Nucleus accumbens (tissue), 56 donors: ENCODE measurements at regions not wholly inside any gene's neighbourhood (a gene's known extent, or its start where the extent isn't known, plus 50 kb on each side); places are given as distances from the start of the nearest gene placed in this dataset.
A peak's percentile ranks its signal among the peaks of the same experiment; 100 is the strongest.

ENCODE experiments used
- DNase-seq, 56 donors: peaks; one replicate each; lab custom pipeline; 2025; lab: John Stamatoyannopoulos, UW

DNA sequence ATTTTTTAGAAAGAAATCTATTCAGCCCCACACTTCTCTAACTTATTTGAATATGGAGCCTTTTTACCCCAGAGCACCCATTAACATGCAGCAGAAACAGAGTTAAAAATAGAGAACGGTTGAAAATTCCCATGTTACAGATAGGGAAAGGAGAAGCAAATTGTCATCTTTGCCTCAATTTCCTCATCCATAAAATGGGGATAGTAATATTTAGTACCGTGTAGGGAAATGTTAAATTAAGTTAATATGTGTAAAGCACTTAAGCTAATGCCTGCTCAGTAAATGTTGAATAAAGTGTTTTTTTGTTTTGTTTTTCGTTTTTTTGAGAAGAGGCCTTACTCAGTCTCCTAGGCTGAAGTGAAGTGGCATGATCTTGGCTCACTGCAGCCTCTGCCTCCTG lies 50.3 kb downstream of the NAV1 start:
- DNase-seq: no peak

DNA sequence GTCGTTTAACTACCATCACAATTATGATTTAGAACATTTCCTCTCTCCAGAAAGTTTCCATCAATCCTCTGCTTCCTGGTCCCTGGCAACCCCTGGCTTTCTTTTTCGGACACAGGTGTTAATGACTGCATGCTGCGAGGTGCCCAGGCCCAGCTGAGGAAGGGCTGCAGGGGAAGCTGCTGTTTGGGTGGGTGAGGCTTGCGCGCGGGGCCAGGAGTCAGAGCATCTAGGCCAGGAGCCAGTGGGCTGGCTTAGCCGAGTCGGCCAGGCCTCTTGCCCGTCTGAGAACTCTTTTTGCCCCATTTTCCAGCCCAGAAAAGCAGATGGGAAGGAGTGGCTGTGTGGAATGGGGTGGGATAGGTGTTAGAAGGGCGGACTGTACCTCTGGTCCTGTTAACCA lies 51.5 kb downstream of the NAV1 start:
- no peak for DNase-seq

DNA sequence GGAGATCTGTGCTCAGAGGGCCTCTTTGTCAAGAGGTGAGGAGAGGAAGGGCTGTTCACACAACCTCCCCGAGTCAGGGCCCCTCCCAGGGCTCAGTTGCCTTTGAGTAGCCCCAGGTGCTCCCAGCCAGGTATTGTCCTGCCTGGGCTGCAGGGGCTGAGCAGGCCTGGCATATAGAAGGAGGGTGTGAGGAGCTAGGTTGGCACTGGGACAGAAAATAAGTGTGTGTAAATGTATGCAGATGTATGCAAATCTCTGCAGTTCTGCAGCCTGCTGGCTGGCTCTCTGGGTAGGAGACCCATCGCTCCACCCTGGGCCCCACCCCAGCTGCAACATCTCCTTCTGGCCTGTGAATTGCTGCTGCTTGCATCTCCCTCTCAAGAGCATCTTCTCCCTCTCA lies 52.4 kb downstream of the NAV1 start:
- DNase-seq: no peak

DNA sequence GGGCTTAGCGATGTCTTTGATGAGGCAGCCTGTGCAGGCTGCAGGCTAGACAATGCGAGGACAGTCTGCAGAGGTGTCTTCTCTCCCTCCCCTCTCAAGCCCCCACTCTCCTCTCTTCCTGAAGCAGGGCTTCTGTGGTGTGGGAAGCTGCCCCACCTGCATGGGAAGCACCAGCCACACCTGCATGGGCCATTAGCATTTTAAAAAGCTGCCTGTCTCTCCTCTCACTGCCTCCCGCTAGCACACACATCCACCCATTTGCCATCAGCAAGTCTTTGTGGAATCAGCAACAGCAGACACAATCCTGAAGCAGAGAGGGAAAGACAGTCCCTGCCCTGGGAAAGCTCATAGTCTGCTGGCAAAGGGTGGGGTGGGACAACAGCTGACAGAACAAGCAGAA lies 53.1 kb downstream of the NAV1 start:
- DNase-seq: peak in 2 of 56 donors; percentile 22 to 26

DNA sequence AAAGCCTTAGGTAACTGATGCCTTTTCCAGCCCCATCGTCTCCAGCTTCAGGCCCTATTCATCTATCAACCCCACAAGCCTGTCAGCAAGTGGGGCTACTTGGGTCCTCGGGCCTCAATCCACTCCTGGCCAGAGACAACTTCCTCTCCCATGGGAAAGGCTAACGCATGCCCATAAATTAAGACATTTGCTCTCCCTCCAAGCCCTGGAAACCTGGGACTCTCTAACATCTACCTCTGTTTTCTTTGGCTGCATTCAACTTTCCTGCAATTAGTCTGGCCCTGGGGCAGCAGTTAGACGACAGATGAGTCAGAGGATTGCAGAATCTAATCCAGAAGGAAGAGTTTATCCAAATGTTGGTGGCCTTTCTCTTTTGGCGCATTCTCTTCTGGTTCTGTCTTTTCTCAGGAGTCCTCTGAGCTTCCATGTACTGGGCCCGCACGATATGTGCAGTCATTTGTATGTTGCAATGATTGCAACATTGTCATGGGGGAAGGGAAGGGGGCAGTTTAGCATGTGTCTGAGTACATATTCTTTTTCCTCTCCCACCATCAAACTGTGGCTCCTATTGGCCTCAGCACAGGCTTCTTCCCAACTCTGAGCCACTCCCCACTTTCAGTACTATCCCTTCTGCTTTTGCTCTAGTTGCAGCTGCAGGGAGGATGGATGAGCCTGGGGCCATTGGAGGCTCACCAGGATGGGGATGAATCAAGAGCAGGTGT lies 54.4 kb downstream of the NAV1 start:
- DNase-seq: no peak

DNA sequence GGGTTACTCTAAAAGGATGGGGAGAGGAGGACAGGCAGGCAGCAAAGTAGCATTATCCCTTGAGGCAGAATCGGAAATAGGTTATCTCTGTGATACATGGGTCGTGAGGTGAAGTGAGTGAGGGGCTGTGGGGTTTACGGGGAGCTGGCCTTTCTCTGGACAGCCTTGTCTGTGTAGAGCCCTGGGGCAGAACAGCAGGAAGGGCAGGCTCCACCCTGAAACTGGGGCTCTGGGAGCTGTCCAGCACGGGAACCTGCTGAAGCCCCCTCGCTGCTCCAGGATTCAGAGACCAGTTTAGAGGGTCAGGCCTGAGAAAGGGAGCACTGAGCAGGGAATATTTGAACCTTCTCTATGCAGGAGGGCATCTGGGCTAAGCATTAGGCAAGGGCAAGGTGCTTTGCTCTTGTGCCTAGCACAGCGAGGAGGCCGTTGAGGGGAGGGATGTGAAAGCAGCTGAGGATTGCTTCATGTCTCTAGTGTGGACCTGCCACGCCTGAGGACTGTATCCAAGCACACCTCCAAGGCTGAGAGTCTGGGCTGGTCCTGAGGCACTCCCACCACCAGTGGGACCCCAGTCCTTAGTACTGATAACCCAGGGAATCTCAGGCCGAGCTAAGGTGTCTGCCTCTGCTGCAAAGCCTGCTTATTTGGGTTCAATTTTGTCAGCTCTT lies 55.8 kb downstream of the NAV1 start:
- no peak for DNase-seq

DNA sequence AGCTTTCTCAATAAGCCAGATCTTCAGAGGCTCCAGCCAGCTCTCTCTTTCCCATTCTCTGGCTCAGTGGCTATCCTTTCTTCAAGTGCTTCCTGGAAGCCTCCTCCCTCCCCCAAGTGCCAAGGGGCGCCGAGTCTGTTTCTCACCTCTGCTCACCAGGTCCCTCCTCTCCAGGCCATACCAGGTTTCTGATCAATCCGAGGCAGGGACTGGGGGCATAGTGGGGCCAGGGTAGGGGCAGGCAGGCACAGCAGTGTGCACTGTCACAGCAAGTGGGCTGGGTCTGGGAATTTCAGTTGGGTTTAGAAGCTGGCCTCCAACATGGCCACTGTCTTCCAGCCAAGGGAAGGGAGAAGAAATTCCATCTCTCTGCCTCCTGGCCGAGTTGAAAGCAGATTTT lies 56.5 kb downstream of the NAV1 start:
- no peak for DNase-seq

DNA sequence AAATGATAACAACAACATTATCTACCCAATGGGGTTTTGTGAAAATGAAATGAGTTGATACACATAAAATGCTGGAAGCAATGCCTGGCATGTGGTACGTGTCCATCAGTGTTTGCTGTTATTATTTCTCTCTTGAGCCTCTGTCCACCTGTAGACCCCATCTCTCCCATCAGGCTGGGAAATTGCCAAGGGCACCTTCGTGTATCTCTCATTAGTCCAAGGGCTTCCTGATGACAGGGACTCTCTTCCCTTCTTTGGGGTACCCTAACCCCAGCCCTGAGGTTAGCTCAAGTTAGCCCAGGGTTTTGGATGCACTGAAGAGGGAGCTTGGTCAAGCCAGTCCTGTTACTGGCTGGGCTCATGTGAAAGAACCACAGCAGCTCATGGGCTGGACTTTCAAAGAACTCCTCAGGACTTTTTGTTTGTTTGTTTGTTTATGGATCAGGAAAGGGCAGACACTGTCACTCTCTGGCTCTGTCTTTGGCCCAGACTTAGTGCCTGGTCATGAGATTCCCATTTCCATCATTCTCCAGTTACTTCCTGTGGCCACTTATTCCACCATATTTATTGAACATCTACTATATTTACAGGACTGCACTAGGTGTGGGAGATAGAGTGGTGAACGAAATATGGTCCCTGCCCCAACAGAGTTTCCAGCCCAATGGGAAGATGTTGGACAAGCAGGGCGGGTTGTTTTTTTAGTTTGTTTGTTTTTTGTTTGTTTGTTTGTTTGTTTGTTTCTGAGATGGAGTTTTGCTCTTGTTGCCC lies 57.4 kb downstream of the NAV1 start:
- no peak for DNase-seq

DNA sequence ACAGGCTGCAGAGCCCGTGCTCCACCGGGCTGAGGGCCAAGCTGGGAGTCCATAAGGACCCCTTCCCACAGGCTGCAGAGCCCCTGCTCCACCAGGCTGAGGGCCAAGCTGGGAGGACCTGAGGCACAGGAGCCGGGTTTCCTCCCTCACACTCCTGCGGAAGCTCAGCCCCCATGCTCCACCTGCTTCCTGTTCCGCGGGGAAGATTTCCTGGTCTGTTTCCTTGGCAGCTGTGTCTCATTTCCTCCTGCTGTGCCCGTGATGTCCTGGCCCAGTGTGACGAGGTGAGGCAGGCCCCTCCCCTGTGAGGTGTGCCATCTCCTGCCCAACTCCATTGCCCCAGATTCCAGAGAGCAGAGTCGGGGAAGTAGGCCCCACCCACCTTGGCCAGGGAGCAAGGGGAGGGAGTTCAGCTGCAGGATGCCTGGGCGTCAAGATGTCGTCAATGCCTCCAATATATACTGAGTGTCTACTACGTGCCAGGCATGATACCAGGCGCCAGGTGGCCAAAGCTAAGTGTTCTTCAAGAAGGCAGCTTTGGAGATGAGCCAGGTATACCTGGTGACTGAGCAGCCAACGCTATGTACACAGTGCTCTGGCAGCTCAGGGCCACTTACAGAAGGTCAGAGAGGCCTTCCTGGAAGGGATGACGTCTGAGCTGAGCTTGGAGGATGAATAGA lies 58.8 kb downstream of the NAV1 start:
- no peak for DNase-seq

DNA sequence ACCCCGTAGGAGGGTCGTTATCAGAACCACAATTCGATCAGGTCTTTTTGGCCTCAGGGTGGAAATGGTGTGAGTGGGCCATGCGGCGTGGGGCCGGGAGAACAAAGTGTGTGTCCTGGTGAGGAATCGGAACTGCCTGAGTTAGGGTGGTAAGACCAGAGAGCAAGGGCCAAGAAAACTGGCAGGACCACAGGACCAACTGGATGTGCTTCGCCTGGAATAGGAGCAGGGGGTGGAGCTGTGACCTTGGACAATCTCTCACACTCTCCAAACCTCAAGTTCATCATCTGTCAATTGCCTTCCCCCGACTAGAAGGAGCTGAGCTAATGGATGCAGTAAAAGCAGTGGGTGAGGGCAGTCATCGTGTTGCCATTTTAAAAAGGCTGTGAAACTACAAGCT lies 59.5 kb downstream of the NAV1 start:
- DNase-seq: no peak

DNA sequence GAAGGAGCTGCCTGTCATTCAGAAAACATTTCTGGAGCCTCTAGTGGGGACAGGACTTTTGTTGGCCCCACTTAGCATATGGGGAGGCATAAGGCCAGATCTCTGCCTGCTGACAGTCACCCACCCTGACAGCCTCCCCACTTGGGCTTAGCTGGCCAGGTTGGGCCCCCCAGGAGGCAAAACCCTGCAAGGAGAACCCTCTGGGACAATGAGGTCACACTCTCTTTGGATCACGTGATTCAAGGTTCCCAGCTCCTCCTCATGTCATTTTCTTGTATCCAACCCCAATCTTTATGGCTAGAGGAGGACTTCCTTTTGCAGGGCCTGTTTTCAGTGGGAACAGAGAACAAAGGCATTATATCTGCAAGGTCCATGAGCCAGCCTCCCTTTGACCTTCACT lies 60.0 kb downstream of the NAV1 start:
- DNase-seq: no peak

DNA sequence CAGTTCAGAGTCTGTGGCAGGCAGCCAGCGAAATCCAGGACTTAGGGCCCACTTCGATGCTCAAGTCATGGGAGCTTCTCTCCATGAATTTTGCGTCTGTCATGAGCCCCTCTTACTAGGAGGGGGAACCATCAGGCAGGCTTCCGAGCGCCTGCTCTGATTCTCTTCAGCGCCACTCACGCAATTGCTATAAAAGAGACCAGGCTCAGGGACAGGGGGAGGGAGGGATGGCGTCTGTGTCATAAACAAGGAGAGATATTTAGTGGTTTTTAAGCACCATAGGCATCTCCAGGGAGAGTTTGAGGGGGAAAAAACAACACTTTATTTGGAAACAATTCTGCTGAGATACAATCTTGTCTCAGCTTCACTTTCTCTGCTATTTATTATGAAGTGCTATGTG lies 60.6 kb downstream of the NAV1 start:
- no peak for DNase-seq

DNA sequence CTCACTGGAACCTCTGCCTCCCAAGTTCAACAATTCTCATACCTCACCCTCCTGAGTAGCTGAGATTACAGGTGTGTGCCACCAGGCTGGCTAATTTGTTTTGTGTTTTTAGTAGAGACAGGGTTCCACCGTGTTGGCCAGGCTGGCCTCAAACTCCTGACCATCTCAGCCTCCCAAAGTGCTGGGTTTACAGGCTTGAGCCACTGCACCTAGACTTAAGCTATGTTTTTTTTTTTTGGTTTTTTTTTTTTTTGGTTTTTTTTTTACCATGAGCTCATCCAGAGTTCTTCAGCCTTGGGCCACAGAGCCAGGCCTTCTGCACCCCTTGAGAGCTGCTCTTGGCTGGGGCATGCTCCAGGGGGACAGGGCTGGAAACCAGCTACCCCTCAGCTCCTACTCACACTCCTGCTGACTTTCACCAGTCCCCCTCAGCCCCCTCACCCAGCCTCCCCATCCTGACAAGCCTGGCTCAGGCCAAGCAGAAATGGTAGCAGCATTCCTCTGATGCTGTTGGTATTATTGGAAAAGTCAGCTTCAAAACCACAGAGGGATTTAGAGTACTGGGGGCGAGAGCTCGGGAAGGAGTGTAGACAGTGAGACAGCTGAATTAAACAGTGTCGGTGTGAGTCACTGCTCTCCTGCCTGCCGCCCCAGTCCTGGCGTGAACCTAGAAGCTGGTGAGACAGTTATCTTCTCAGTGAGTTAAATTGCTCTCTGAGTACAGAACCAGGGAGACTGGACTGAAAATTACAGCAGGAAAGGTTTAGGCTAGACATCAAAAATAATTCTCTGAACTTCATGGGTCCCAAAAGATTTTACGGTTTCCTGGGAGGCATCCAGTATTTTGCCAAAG lies 63.7 kb downstream of the NAV1 start:
- DNase-seq: peak in 28 of 56 donors; percentile 9 to 81 (median 44)

DNA sequence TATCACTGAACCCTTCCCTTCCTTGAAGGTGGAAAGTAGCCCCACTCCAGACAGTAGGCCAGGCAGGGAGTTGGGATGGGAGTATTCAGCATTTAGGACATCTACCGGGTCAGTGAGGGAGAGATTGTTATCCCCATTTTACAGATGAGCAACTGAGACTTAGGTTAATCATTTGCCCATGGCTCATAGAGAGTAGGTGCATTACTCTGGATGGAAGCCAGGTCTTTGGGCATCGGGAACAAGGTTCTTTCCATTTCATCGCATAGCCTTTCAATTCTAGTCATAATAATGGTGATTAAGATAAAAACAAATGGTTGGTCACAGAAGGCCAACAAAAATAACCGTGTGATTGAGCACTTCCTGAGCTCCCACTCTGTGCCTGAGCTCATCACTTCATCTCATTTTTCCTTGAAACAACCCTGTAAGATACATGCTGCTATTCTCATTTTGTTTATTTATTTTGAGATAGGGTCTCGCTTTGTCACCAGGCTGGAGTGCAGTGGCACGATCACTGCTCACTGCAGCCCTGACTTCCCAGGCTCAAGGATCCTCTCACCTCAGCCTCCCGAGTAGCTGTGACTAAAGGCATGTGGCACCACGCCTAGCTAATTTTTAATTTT lies 64.8 kb downstream of the NAV1 start:
- no peak for DNase-seq

DNA sequence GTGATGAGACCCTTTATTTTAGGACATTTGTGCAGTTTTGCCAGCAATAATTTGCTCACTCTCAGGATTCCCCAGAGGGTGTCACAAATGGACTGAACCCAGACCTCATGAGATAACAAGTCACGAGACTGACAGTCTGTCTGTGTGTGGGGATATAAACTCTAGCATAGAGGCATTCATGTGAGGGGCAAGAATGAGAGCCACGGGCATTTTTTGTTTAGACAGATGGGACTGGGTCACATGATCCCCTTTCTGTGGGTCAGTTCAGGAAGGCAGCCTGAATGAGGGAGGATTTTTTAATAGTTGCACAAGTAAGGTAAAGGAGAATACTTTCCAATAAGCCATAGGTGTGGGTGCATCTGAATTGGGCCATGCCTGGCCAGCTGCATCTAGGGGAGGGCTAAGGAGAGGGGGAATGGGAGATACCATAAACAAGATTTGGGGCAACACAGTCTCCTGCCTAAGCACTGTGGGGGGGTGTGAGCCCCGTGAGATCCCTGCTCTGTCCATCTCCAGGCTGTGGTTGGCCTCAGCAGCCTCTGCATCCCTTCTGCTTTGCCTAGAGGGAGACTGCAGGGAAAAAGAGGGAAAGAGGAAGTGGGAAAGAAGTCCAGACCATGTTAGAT lies 66.6 kb downstream of the NAV1 start:
- DNase-seq: peak in 3 of 56 donors; percentile 9 to 46 (median 41)

DNA sequence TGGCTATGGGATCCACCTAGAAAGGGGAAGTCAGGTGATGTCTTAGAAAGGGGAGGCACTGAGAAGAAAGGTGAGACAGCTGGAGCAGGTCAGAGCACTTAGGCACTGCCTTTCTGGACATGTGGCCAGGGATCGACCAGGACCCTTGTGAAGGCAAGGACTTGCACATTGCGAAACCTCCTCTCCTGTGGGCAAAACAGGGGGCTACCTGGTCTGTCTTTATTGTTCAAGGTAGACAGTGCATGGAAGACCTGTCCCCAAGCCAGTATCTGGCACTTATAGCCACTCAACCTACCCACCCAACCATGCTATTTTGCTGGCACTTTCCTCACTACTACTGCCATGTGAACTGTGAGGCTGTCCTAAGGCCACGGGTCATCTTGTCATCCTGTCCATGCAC lies 67.2 kb downstream of the NAV1 start:
- DNase-seq: no peak

DNA sequence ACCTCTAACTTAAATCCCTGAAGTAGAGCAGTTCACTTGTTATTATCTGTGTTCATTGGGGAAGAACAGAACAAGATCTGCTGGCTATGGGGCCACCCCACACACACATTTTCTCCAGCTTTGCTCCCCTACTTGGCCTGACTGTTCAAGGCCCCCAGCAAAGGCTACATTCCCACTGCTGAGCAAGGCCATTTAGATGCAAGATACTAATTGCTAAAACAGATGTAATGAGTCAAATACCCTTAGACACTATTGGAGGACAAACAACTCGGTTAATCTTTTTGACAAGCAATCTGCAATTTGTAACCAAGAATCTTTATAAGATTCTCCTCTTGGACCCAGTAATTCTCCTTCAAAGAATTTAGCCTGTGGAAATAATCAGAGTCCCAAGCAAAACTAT lies 67.7 kb downstream of the NAV1 start:
- no peak for DNase-seq

DNA sequence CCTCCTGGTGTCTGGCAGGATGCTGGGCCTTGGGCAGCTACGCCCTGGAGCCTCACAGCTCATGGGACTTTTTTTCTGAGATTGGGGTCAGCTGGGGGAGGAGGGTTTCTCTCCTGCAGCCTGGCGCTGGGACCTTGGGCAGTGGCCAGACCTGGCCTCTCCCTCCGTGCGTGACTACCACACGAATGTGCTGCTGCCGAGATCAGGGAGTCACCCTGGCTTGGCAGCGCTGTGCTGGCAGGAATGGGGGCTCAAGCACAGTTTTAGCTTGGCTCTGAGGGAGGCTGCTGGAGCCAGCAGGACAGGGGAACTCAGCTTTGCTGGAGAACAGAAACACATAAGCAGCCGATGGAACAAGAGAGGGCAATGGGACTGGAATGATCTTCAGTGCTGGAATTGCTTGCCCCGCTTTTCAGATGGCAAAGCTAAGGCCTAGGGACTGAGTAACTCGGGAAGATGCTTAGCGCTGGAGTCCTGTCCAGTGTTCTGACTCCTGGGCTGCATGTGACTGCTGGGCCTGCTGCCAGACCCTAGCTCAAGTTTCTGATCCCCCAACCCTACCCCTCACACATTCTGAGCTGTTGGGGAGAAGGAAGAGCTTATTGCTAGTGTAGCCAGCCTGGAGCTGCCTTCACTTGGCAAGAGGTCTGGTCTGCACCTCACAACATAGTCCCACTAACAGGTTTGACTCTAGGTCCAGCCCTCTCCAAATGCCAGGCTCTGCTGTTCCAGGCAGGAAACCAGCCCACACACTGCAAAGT lies 69.9 kb downstream of the NAV1 start:
- peak in 16 of 56 donors; percentile 12 to 54 (median 29) for DNase-seq
